HUES64 (cell line): ENCODE measurements at regions not wholly inside any gene's neighbourhood (a gene's known extent, or its start where the extent isn't known, plus 50 kb on each side); places are given as distances from the start of the nearest gene placed in this dataset.

Experiments
- H3K27ac ChIP-seq: 2 replicates; pipeline ENCODE4 v1.7.0; 2013; ENCODE audit warnings: low read depth, low read length, inconsistent platforms
- H3K27me3 ChIP-seq: 2 replicates; pipeline ENCODE4 v1.6.1; 2013; ENCODE audit warnings: mild to moderate bottlenecking, low read length; ENCODE audit not compliant: insufficient read depth
- H3K36me3 ChIP-seq: 2 replicates; pipeline ENCODE4 v1.6.1; 2013; ENCODE audit warnings: mild to moderate bottlenecking, low read length; ENCODE audit not compliant: insufficient read depth
- H3K4me1 ChIP-seq: 2 replicates; pipeline ENCODE4 v1.6.1; 2013; ENCODE audit warnings: mild to moderate bottlenecking, low read length, moderate library complexity; ENCODE audit not compliant: insufficient read depth
- H3K4me3 ChIP-seq: 2 replicates; pipeline ENCODE4 v1.5.1; 2013; ENCODE audit warnings: mild to moderate bottlenecking, low read length, moderate library complexity
- H3K9ac ChIP-seq: 2 replicates; pipeline ENCODE4 v1.6.1; 2013; ENCODE audit warnings: mild to moderate bottlenecking, low read depth, low read length
- H3K9me3 ChIP-seq: 2 replicates; pipeline ENCODE4 v1.6.1; 2013; ENCODE audit warnings: low read depth, low read length; ENCODE audit not compliant: insufficient read depth
- WGBS: fragments of 150-250, 120-280 bp; methylation state at CpG from one replicate; pipeline ENCODE4 v1.1.7; 2013; ENCODE audit warnings: missing lambda C conversion rate; 5-methylcytosine and 5-hydroxymethylcytosine counted together

DNA sequence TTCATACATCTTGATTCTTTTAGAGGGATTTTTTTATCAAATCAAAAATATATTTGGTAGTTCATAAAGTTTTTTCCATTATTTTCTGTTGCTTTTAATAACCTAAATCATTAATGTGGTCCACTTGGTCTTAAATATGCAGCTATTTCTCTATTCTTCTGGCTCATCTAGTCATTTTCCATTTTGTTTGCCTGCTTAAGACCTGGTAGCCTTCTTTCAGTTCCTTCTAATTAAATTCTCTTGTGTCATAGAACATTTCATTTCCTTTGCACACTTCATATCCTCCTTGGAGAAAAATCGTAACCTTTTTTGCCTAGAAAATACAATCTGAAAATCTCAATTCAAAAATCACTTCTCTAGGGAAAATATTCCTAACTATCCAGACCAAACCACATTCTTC is 387.0 kb downstream of the LRFN5 start:
- Histone ChIP-seq H3K27ac (no peak overlapping the region), H3K4me3 (no peak overlapping the region), H3K27me3 (no peaks in the 10 kb centered on the region), H3K4me1 (no peaks in the 10 kb centered on the region), H3K9ac (no peak overlapping the region), H3K9me3 (no peaks in the 10 kb centered on the region), H3K36me3 (no peaks in the 10 kb centered on the region)
- WGBS = 93% methylated on average over 1 of the region's 1 CpG

DNA sequence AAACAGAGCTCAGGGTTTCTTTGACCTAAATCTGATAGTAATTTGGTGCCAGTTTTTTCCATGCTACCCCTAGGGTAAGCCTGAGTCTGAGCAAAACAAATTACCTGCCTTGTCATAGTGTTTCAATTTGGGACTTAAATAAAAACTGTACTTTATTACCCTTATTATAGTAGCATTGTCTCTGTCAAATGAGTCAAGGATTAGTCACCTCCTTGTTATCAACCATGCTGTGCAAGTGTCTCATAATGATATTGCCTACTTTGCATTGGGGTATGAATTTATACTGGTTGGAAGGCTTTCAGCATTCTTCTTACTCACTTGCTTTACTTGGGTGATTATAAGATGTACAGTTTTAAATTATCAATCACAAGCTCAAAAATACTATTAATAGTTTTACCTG is 380.0 kb downstream of the LRFN5 start:
- no peaks in the 10 kb centered on the region for H3K9me3 ChIP-seq
- no peak overlapping the region for H3K9ac ChIP-seq
- no peak overlapping the region for H3K4me3 ChIP-seq
- no peak overlapping the region for H3K27ac ChIP-seq
- H3K4me1 ChIP-seq = no peaks in the 10 kb centered on the region
- H3K36me3 ChIP-seq = no peaks in the 10 kb centered on the region
- H3K27me3 ChIP-seq = no peaks in the 10 kb centered on the region

DNA sequence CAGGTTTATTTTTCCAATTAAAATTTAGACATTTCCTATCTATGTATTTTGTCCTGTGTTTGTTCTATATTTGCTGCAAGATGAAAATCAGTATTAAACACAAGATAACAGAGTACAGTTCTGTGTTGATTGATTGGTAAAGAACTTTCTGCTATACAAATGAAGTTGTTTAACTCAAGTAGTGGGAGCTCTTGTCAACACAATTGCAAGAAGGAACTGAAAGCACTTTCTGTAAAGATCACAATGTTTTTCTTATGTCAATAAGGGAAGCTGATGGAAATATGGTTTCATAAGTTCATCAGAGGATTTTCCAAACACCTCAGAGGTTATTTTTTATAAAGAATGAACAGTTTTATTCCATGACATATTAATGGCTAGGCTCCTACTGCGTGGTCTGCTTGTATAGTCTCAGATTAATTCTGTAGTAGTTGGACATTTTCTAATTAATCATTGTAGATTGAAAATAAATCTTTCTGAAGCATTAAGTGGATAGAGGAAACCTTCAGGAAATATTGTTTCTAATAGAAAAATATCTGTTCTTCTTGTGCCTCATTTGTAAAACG is 379.5 kb downstream of the LRFN5 start:
- no peak overlapping the region for H3K9ac ChIP-seq
- H3K27ac ChIP-seq = no peak overlapping the region
- H3K36me3 ChIP-seq = no peaks in the 10 kb centered on the region
- no peaks in the 10 kb centered on the region for H3K27me3 ChIP-seq
- 86% methylated on average over 2 of the region's 2 CpGs for WGBS
- no peaks in the 10 kb centered on the region for H3K4me1 ChIP-seq
- H3K4me3 ChIP-seq = no peak overlapping the region
- no peaks in the 10 kb centered on the region for H3K9me3 ChIP-seq

DNA sequence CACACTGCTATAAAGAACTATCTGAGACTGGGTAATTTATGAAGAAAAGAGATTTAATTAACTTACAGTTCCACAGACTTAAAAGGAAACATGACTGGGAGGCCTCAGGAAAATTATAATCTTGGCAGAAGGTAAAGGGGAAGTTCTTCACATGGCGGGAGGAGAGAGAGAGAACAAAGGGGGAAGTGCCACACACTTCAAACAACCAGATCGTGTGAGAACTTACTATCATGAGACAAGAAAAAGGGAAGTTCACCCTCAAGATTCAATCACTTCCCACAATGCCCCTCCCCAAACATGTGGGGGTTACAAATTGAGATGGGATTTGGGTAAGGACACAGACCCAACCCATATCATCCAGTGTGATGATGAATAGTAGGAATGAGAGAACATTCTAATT is 366.5 kb downstream of the LRFN5 start:
- H3K9me3 ChIP-seq = peaks cover 12% of the 10 kb centered on the region
- no peaks in the 10 kb centered on the region for H3K27me3 ChIP-seq
- H3K4me3 ChIP-seq = no peak overlapping the region
- no CpG with 5 or more reads among the region's 2 CpGs for WGBS
- no peak overlapping the region for H3K27ac ChIP-seq
- no peaks in the 10 kb centered on the region for H3K4me1 ChIP-seq
- H3K36me3 ChIP-seq = no peaks in the 10 kb centered on the region
- no peak overlapping the region for H3K9ac ChIP-seq

DNA sequence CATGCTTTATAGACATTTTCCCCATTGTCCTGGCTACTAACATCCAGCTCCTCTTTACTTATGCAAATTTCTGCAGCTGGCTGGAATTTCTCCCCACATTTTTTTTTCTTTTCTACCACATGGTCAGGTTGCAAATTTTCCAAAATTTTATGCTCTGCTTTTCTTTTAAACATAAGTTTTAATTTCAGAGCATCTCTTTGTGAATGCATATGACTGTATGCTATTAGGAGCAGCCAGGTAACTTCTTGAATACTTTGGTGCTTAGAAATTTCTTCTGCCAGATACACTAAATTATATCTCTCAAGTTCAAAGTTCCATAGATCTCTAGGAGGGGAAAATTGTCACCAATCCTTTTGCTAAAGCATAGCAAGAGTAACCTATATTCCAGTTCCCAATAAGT is 365.9 kb downstream of the LRFN5 start:
- Histone ChIP-seq H3K4me1 (no peaks in the 10 kb centered on the region), H3K4me3 (no peak overlapping the region), H3K9me3 (peaks cover 12% of the 10 kb centered on the region), H3K9ac (no peak overlapping the region), H3K36me3 (no peaks in the 10 kb centered on the region), H3K27me3 (no peaks in the 10 kb centered on the region), H3K27ac (no peak overlapping the region)

DNA sequence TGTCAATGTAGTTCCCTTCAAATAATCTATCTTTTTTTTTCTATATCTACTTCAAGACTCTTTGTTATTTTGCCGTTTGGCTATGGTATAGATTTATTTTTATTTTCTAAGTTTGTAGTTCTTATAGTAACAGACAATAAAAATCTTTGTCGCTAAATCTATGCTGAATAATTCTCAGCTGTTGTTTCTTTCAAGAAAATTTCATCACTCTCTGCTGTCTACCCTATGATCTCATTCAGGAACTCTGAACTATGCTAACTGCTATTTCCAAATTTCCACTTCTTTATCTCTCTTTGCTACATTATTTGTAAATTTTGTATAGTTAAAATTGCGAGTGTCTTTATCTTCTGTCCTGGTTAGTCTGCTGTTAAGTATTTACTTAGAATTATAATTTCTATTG is 353.6 kb downstream of the LRFN5 start:
- H3K27me3 ChIP-seq = no peaks in the 10 kb centered on the region
- no peaks in the 10 kb centered on the region for H3K36me3 ChIP-seq
- H3K4me3 ChIP-seq = no peak overlapping the region
- H3K4me1 ChIP-seq = no peaks in the 10 kb centered on the region
- no peaks in the 10 kb centered on the region for H3K9me3 ChIP-seq
- H3K27ac ChIP-seq = no peak overlapping the region
- no peak overlapping the region for H3K9ac ChIP-seq
- WGBS = 88% methylated on average over 1 of the region's 3 CpGs

DNA sequence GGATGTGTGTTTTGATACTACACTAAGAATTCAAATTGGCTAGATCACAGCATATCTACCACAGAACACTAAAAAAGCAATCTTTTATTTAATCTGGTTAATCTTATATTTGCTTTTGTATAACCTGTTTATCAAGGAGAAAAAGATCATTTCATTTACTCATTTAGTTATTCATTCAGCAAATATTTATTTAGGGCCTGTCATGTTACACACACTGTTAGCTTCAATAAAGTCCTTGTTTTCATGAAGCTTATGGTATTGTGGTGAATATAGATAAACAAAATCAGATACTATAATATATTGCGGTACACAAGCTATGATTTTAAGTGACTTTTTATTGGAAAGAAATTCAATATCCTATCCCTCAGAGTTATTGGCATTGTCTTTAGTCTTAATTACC is 350.8 kb downstream of the LRFN5 start:
- Histone ChIP-seq H3K27me3 (no peaks in the 10 kb centered on the region), H3K27ac (no peak overlapping the region), H3K9ac (no peak overlapping the region), H3K4me1 (no peaks in the 10 kb centered on the region), H3K36me3 (no peaks in the 10 kb centered on the region), H3K9me3 (no peaks in the 10 kb centered on the region), H3K4me3 (no peak overlapping the region)
- WGBS = no CpG with 5 or more reads among the region's 1 CpG
